Retina (tissue), 1 donor: ENCODE measurements at regions not wholly inside any gene's neighbourhood (a gene's known extent, or its start where the extent isn't known, plus 50 kb on each side); places are given as distances from the start of the nearest gene placed in this dataset.
"Not testable (repeated sequence)": the region's sequence is repeated elsewhere in the genome, so short reads cannot be mapped to it uniquely, and the experiment has no call there.

Source experiments
- DNase-seq: peaks from one replicate; pipeline ENCODE4 v3.0.0-alpha.2; 2016

- DNase-seq = no peak
These were observed 128.8 kb downstream of the LMNTD1 start for GRCh38 chr12:25424211-25424731.

- no peak for DNase-seq
These were observed 129.6 kb downstream of the LMNTD1 start for GRCh38 chr12:25423355-25424050.

GRCh38 chr12:25422241-25422640 is 130.8 kb downstream of the LMNTD1 start:
- DNase-seq = no peak

- DNase-seq = no peak
These were observed 131.4 kb downstream of the LMNTD1 start for GRCh38 chr12:25421651-25422167.

GRCh38 chr12:25420116-25420515 is 133.0 kb downstream of the LMNTD1 start:
- no peak for DNase-seq

GRCh38 chr12:25419595-25419994 is 133.5 kb downstream of the LMNTD1 start:
- DNase-seq = no peak

- no peak for DNase-seq
These were observed 136.0 kb downstream of the LMNTD1 start for GRCh38 chr12:25417071-25417470.

- no peak for DNase-seq
These were observed 136.6 kb downstream of the LMNTD1 start for GRCh38 chr12:25416516-25416915.

- DNase-seq = no peak
These were observed 138.1 kb downstream of the LMNTD1 start for GRCh38 chr12:25415004-25415403.

GRCh38 chr12:25412735-25413134 is 140.3 kb downstream of the LMNTD1 start:
- no peak for DNase-seq

- no peak for DNase-seq
These were observed 148.1 kb downstream of the LMNTD1 start for GRCh38 chr12:25404955-25405354.

GRCh38 chr12:25401547-25402345 is 151.0 kb upstream of the KRAS start:
- DNase-seq = no peak

- no peak for DNase-seq
These were observed 146.3 kb upstream of the KRAS start for GRCh38 chr12:25397001-25397400.

GRCh38 chr12:25395227-25395626 is 144.5 kb upstream of the KRAS start:
- no peak for DNase-seq

GRCh38 chr12:25394775-25395174 is 144.0 kb upstream of the KRAS start:
- DNase-seq = not testable (repeated sequence)

GRCh38 chr12:25394025-25394424 is 143.3 kb upstream of the KRAS start:
- DNase-seq = no peak

GRCh38 chr12:25391346-25391745 is 140.6 kb upstream of the KRAS start:
- DNase-seq = not testable (repeated sequence)

- DNase-seq = no peak
These were observed 137.5 kb upstream of the KRAS start for GRCh38 chr12:25388183-25388582.

- no peak for DNase-seq
These were observed 137.0 kb upstream of the KRAS start for GRCh38 chr12:25387732-25388050.

GRCh38 chr12:25386831-25387731 is 136.4 kb upstream of the KRAS start:
- peak; percentile 82 for DNase-seq

GRCh38 chr12:25384893-25385248 is 134.1 kb upstream of the KRAS start:
- DNase-seq = no peak

GRCh38 chr12:25384038-25384892 is 133.5 kb upstream of the KRAS start:
- DNase-seq = no peak
